GM18520 (cell line): ENCODE measurements at regions not wholly inside any gene's neighbourhood (a gene's known extent, or its start where the extent isn't known, plus 50 kb on each side); places are given as distances from the start of the nearest gene placed in this dataset.
"Not testable (repeated sequence)": the region's sequence is repeated elsewhere in the genome, so short reads cannot be mapped to it uniquely, and the experiment has no call there.

Experiments
- ATAC-seq: cut with Tn5 transposase; IDR thresholded peaks from one replicate; pipeline ENCODE4 v1.9.1; 2021; ENCODE audit not compliant: unreplicated experiment

GRCh38 chr1:94675373-94675772 lies 133.8 kb upstream of the F3 start:
- ATAC-seq = no peak

GRCh38 chr1:94674876-94675275 lies 133.3 kb upstream of the F3 start:
- ATAC-seq = no peak

- no peak for ATAC-seq
Observed at GRCh38 chr1:94672934-94673333, 131.4 kb upstream of the F3 start.

DNA sequence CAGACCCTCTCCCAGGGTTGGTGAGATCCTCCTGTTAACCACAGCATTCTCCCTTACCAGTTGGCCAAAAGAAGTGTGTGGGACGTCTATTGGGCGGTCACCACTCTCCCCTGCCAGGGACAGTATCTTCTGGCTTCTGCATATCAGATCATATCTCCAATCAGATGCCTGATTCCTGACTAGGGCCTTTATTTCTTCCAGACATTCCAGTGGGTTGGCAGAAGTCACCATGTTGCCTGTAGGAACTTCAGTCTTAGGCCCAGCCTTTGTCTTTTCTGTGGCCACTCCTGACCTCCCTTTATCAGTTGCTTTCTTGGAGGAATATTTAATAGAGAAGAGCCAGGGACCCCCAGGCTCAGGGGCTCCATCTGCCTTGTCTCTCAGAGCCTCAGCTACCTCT lies 130.4 kb upstream of the F3 start:
- ATAC-seq = no peak

- no peak for ATAC-seq
Observed at GRCh38 chr1:94670273-94670672, 128.7 kb upstream of the F3 start.

DNA sequence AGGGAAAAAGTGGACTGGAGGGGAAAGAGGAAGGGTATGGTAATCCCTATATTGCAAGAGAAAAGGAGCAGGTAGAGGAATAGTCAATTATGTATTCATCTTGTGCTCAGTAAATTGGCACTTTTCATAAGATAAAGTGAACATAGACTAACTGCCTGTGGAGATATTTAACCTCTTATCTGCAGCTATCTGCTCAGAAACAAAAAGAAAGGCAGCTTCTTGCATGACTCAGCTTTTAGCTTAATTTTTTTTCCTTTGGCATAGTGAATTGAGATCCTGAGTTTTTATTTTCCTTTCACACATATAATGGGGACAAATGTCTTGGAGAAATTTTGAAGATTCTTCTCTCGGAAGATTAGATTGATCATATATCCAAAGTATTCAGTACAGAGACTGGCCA lies 127.6 kb upstream of the F3 start:
- no peak for ATAC-seq

GRCh38 chr1:94668528-94668927 lies 127.0 kb upstream of the F3 start:
- ATAC-seq = no peak

- no peak for ATAC-seq
Observed at GRCh38 chr1:94667818-94668217, 126.3 kb upstream of the F3 start.

GRCh38 chr1:94666797-94667196 lies 125.2 kb upstream of the F3 start:
- ATAC-seq = no peak

DNA sequence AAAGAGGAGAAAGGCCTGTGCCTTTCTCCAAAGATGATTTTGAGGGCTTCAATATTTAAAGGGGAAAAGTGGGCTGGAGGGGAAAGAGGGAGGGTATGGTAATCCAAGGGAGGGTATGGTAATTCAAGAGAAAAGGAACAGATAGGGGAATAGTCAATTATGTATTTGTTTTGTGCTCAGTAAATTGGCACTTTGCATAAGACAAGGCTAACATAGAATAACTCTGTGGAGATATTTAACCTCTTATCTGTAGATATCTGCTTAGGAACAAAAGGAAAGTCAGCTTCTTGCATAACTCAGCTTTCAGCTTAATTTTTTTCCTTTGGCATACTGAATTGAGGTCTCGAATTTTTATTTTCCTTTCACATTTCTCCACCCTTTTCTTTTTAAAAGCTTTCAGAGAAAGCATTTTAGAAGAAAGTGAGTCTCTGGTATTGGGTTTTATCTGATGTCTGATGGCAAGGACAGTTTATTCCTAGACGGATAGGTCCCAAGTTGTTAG lies 119.9 kb upstream of the F3 start:
- no peak for ATAC-seq

DNA sequence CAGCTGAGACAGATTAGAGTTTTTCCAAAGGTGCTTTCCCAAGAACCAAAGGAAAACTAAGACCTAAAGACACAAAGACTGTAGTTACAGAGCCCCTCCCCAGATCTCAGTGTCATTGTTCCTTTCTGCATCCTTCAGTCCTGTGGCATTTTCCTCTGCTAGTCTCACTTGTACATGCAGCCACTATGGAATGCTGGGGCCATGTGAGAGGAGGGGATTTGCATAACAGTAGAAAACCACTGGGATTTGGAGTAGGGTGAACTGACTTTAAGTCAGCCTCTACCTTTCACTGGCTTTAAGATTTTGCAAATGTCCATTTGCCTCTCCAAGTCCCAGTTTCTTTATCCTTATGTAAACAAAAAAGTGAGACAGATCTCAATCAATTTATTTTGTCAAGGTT lies 119.4 kb upstream of the F3 start:
- no peak for ATAC-seq

- no peak for ATAC-seq
Observed at GRCh38 chr1:94660258-94660657, 118.7 kb upstream of the F3 start.

- ATAC-seq = not testable (repeated sequence)
Observed at GRCh38 chr1:94659202-94659601, 117.6 kb upstream of the F3 start.

DNA sequence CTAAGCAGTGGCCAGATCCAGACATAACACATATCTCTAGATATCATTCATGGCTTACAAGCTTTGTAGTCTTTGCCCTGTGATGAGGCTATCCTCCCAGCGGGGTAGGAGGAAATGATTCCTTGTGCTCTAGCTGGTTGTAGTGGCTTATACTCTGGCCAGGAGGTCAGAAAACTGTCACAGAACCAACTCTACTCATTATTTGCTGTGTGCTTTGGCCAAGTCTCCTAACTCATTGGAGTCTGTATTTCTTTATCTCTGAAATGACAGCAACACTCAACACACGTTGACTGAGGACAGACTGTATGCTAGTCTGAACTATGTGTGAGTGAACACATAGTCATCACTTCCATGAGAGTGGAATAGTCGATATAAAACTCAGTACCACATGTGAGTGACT lies 116.7 kb upstream of the F3 start:
- no peak for ATAC-seq

GRCh38 chr1:94657776-94658175 lies 116.2 kb upstream of the F3 start:
- not testable (repeated sequence) for ATAC-seq

DNA sequence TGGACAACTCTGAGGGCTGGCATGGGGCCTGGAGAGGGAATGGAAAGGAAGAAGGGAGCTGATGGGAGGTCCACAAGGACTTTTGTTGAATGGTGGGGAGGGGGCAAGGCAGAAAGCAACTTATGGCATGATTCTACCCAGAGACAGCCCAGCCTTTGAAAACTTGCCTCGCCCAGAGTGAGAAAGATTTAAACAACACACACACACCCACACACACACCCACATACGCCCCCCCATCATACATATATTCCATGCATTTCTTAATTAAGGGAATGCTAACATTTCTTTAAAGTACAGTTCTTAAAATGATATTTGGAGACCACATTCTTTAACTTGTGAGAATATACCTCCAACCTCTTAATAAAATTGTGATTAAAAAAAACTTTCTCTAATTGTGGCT lies 115.4 kb upstream of the F3 start:
- no peak for ATAC-seq

- no peak for ATAC-seq
Observed at GRCh38 chr1:94654919-94655318, 113.4 kb upstream of the F3 start.

DNA sequence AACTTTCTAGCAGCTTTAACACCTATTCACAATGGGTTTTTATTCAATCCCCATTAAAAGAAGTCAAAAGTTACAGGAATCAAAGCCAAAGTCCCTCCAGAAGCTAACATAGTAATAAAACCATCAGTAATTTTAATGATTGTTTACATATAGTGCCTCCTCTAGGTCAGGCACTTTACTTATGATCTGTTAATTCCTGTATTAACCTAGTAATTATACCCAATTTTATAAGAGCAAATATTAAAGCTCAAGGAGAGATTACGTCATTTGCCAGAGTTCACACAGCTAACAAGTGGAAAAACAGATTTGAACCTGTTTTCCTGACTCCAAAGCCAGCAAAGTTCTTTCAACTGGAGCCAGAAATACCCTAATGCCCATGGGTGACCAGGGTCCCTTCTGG lies 112.9 kb upstream of the F3 start:
- ATAC-seq = no peak

DNA sequence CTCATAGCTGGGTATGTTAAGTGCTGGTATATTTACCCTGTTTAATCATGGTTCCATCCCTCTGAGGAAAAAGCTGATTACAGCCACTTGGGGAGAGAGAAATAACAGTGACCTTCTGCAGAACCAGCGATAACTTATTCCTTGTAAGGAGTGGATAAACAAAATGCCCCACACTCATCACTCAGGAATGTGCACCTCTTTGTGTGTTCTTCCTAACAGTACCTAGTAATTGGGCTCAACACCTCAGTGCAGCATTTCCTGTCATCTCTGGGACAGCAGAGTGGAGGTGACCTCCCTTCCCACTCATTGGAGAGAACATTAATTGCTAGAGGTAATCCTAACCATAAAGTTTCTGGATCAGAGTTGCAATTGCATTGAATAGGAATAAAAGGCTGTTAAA lies 112.5 kb upstream of the F3 start:
- ATAC-seq = no peak

GRCh38 chr1:94653454-94653853 lies 111.9 kb upstream of the F3 start:
- no peak for ATAC-seq

DNA sequence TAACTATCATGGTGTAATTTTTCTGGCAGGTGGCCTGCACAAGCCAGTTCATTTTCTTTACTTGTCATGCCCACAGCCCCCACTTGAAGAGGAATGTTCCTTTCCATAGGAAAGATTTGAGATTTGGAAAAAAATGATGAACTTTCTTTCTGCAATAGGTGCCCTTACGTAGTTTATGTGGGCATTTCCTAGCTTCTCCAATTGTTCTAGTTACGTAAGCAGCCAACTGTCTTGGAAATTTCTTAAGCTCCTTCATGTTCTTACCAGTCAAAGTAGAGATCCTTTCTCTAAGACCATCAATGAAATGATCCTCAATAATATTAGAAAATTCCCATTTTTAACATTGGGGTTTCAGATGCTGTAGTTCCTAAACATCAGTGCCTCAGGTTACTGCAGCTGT lies 109.5 kb upstream of the F3 start:
- ATAC-seq = no peak

DNA sequence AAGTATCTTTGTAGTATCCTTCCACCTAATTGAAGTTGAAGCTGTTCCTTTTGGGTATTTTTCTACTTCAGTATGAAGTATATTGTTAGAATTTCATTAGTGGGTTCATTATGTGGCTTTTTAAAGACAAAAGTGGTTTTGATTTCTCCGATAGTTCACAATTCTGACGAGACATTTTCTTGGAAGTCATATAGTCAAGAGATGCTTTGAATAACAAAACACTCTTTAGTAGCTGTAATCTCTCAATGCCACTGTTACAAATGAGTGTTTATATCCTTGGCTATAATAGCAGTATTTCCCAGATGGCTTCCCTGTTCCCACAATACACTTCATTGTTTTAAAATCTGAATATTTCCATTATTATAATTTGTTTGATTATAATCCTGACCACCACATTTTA lies 108.7 kb upstream of the F3 start:
- no peak for ATAC-seq

DNA sequence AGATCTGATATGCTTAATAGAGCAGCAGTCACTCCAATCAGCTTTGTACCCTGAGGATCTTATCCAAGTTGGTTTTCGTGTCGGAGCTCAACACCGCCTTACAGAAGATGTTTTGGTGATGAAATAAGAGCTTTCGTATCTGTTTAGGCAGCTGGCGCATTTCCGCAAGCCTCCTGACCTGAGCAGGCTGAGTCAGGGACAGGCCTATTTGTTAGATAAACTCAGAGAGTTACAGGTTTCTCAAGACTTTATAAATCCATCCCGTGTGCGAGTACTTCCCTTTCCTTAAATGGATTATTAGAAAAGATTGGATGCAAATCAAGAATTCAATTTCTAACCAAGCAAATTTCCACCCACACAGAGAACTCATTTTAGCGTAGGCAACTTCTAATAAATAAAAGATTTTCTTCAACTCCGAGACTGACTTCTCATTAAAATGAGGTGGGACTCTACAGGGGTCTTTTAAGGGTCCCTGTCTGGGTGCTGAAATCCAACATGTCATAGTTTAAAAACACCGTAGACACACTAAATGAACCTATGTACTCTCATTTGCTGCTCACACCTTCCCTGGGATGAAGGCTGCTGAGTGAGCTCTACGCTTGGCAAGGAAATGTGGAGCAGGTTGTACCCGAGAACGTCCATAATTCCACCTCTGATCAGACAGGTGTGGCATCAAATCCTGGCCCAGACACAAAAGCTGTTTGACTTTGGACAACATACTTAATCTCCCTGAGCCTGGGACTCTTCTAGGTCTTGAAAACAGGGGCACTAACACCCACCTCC lies 106.9 kb upstream of the F3 start:
- no peak for ATAC-seq
